ENCODE measurements at regions not wholly inside any gene's neighbourhood (a gene's known extent, or its start where the extent isn't known, plus 50 kb on each side); places are given as distances from the start of the nearest gene placed in this dataset.
A peak's percentile ranks its signal among the peaks of the same experiment; 100 is the strongest.
"Not testable (repeated sequence)": the region's sequence is repeated elsewhere in the genome, so short reads cannot be mapped to it uniquely, and the experiment has no call there.

DNA sequence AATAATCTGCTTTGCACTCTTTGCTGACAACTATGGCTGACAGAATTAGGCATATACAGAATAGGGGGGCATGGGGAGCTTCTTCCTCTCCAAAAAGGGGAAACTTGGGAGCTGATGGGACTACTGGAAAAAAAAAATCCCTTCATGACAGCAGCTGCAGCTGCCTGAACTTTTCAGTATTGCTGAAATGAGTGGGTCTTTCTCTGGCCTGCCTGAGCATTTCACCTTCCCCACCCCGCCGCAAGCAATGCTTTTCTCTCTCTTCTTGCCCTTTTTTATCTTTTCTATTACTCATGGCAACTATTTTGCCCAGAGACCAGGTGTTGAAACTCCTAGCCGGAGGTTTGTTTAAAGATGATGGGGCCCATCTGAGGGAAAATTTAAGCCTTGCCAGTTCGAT lies 244.9 kb downstream of the SEMA3D start:
- no peak for DNase-seq
- intact Hi-C loops (cut with DNase I): no loop called here

DNA sequence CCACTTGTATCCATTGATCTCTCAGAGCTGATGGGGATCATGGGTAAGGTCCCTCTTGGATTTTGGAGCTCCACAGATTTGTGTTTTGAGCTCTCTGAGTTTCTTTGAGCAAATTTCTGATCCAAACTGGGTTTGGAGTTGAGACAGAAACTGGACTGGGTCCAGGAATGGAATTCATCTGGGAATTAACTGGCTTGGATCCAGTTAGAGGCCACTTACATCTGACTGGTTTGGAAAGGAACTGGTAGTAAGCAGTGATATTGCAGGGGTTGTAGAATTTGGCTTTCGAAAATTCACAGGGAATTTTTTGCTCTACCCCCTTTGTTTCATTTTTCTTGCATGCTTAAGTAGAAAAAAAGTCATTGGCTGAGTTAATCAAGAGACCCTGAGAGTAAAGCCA lies 245.6 kb downstream of the SEMA3D start:
- no peak for DNase-seq
- intact Hi-C loops (cut with DNase I): no loop called here

DNA sequence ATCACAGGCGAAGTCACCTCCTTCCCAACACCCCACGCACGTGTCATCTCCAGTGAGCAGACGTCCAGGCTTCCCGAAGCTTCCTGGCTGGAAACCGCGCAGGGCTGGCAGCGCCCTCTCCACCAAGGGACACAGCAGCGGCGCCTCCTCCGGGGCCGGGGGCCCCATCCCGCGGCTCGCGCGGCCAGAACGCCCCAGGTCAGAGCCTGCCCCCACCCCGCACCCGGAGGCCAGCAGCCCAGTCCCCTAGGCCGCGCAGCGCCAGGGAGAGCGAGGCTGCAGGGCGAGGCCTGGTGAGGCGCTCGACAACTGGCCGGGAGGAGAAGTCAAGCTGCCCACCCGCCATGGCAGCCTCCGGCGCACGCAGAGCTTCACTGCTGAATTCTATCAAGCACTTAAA lies 247.0 kb downstream of the SEMA3D start:
- intact Hi-C loops (cut with DNase I): no loop called here

DNA sequence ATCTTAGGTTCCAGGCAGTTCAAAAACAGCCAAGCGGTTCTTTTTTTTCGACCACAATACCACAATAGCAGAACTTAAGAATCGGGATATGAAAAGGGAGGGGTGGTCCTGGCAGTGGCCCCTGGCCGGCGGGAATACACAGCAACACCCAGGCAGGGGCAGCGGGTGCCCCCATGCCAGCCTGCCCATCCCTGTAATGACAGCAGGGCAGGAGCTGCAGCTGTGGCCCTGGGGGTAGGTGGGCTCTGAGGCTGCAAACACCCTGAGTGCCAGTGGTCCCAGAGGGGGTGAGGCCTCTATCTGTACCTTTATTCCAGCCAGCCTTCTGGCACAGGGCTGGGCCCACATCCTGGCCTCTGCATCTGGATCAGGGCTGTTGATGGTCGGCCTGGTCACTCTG lies 247.4 kb downstream of the SEMA3D start:
- no peak for DNase-seq
- intact Hi-C loops (cut with DNase I): no loop called here

More for the DNA sequence above, 247.0 kb downstream of the SEMA3D start:
- DNase-seq: peak in 1 of 42 donors; percentile 7

DNA sequence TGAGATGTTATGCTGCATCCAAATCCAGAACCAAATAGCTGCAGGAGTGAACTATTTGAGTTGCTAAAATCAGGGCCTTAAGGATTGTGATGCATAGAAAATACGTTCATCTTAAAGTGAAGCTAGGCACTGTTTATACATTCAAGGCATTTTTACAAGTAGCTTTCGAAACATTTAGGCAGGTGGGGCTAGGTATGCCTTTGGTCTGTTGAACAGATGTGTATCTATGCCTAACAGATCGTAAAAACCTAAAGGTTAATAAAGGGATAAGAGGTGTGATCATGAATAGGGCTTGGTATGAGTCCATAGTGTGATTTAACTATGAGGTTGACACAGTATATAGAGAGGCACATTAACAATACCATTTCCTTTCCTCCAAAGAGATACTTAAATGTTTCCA lies 262.5 kb downstream of the SEMA3D start:
- no peak for DNase-seq
- intact Hi-C loops (cut with DNase I): no loop called here

DNA sequence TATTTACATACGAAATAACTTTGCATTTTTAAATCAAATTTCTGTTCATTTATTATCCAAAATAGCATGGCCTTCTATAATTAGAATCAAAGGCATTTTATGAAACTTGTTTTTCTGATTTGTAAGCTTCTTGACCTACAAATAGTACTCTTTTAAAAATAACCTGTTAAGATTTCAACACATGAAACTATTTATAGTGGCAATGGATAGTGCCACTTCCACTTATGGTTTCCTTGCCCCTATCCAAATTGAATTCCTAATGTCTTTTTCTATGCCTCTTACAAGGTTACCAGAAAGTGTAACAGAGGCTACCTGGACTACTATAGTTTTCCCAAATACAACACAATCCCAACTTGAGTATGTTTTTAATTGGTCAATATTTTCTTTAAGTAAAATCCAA lies 263.5 kb downstream of the SEMA3D start:
- intact Hi-C loops (cut with DNase I): no loop called here
- DNase-seq: no peak

DNA sequence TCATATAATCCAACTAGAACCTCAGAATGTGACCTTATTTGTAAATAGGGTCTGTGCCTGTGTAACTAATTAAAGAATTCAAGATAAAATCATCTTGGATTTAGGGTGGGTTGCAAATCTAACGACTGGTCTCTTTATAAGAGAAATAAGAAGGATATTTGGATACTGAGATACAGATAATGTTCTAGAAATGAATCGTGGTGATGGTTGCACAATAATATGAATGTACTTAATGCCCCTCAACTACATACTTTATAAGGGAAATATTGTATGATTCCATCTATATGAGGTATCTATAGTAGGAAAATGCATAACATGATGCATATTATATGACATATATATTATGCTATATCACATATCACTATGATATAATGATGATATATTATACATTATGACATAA lies 265.7 kb downstream of the SEMA3D start:
- no peak for DNase-seq
- intact Hi-C loops (cut with DNase I): no loop called here

DNA sequence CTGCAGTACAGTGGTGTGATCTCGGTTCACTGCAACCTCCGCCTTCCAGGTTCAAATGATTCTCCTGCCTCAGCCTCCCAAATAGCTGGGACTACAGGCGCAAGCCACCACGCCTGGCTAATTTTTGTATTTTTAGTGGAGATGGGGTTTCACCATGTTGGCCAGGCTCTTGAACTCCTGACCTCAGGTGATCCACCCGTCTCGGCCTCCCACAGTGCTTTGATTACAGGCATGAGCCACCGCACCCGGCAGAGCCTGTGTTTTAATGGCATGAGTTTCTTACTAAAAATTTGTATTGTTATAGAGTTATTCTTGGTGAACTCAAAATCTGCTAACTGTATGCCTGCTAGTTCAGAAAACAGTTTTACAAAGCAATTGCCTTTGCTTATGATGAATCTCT lies 269.9 kb downstream of the SEMA3D start:
- DNase-seq; intact Hi-C loops (cut with DNase I): not testable (repeated sequence)

DNA sequence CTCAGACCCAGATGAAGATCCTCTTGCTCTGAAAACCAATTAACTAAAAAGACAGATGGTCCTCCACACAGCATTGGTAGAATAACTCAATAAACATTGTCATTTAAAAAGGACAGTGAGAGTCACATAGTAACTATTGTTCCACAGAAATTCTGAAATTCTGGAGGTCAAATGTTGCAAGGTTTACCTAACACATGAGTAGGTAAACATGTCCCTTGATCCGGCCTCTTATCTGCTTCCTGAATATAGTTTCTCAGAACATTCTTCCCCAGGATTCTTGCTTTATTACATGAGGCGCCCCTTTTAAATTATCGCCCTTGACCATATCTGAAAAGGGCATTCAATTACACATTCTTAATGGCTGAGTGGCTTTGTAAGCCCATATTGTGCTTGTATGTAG lies 270.7 kb downstream of the SEMA3D start:
- no peak for DNase-seq
- intact Hi-C loops (cut with DNase I): no loop called here

DNA sequence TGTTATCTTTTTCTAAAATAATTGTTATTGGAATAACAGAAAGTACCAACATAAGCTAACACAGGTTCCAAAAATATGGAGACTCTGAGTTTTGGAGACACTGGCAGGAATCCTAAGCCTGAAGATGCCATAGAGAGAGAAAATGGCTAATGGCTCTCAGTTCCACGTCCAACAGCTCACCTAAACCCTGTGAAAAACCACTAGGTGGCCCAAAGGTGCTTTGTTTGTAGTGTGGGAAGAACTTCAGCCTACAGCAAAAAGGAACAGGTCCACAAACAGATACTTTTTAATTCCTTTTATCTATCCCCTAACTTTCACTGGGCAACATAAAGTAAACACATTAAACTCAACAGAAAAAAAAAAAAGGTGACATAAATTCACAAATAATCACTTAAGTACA lies 272.3 kb downstream of the SEMA3D start:
- no peak for DNase-seq
- intact Hi-C loops (cut with DNase I): no loop called here

DNA sequence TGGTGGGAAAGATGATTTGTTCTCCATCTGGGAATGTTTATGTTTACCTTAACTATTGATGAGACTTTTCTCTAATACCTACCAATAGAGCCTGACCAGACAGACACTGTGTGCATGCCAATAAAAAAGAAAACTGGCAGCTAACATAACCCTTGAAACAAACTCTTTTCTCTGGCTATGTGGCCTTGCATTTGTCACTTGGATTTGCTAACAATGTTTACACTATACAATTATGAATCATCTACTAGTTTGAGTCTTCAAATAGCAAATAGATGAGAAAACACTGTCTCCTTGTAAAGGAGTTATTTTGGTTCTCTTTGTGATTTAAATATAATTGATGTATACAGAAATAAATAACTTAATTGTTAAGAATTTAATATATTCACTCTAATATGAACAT lies 273.1 kb downstream of the SEMA3D start:
- no peak for DNase-seq
- intact Hi-C loops (cut with DNase I): no loop called here

DNA sequence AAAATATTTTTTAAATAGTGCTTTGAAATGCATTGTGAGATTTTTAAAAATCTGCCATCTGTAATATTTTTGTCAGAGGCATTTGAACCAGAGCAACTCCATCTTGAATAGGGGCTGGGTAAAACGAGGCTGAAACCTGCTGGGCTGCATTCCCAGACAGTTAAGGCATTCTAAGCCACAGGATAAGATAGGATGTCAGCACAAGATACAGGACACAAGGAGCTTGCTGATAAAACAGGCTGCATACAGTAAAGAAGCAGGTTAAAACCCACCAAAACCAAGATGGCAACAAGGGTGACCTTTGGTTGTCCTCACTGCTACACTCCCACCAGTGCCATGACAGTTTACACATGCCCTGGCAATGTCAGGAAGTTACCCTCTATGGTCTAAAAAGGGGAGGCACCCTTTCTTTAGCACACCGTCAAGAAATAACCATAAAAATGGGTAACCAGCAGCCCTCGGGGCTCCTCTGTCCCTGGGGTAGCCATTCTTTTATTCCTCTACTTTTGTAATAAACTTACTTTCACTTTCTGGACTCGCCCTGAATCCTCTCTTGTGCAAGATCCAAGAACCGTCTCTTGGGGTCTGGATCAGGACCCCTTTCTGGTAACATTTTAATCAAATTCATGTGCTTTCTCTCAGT lies 273.7 kb downstream of the SEMA3D start:
- DNase-seq: no peak
- intact Hi-C loops (cut with DNase I): no loop called here

DNA sequence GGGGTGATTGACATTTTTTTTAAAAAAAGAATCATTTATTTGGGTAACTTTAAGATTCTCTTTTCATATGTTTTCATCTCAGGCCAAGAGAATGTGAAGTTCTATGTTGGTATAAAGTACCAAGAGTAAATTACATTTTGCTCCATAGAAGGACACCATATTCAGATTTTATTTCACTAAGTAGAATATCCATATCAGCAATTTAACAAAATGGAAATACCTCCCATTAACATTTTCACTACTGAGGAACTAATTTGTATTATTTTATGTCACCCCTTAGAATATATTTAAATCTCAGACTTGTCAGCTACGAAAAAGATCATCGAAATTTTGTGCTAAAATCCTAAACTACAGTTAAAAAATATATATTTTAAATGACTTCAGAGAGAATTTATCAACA lies 274.3 kb downstream of the SEMA3D start:
- DNase-seq: no peak
- intact Hi-C loops (cut with DNase I): no loop called here

DNA sequence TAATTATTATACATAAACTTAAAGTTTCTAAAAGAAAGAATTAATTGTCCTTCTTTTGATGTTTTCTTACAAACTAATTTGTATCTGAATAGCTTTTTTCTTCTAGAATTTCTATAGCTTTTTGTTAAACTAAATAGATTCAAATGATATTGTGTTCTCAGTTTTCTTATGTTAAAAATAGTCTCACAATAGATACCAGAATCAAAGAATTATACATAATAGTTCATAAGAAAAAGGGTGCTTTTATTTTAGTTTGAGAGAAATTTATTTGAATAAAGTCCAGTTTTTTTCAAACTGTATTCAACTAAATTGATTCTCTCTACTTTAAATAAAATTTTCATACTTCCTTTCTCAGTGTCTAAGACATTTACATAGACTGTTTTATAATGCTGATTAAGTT lies 274.8 kb downstream of the SEMA3D start:
- intact Hi-C loops (cut with DNase I): no loop called here
- no peak for DNase-seq

DNA sequence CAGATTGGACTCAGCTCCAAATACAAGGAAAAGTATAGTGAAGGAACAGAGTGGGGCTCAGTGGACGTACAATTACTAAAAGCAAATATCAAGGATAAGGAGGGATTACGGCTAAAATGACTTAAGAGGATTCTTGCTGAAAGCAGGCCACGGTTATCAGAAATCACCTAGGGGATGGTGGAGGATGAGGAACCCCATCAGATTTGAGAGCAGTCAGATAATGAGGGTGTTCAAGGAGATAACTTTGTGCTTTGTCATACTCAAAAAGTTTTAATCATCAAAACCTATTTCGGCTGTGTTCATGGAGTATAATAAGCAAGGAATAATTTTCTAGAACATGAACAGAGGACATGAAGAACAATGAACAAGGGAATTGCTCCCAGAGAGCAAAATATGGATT lies 275.8 kb downstream of the SEMA3D start:
- DNase-seq: no peak
- intact Hi-C loops (cut with DNase I): no loop called here

DNA sequence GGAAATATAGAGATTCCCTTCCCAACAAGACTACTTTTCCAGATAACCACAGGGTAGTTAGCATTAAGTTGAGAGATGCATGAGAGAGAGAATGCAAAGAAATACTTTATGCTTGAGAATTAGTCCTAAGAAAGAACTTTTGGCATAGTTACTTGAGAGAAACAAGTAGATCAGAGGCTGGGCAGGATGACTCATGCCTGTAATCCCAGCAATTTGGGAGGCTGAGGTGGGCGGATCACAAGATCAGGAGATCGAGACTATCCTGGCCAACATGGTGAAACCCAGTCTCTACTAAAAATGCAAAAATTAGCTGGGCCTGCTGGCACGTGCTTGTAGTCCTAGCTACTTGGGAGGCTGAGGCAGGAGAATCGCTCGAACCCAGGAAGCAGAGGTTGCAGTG lies 276.5 kb downstream of the SEMA3D start:
- DNase-seq; intact Hi-C loops (cut with DNase I): not testable (repeated sequence)

DNA sequence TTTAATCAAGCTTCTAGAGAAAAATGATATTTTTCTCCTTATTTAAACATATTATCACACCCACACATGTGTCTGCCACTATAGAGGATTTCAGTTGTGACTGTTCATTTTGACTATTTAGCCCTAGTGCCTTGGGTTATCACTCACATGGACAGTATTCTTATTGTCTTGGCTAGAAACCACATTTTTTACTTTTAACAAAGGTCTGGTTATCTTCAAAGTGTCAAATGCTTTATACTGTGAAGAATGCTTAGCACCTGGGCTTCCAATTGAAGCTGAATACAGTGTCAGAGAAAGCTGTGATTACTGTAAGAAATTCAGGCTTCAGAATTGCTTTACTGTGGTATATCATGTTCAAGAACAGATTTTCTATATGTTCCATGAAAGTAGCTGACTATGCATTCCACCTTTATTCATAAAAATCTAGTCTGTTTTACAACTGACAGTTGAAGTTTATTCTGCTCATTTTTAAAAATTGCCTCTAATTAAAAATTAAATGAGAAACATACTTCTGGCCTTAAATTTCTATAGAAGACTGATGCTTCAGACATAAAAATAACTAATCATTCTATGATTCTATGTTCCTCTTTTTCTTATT lies 278.6 kb downstream of the SEMA3D start:
- intact Hi-C loops (cut with DNase I): no loop called here

DNA sequence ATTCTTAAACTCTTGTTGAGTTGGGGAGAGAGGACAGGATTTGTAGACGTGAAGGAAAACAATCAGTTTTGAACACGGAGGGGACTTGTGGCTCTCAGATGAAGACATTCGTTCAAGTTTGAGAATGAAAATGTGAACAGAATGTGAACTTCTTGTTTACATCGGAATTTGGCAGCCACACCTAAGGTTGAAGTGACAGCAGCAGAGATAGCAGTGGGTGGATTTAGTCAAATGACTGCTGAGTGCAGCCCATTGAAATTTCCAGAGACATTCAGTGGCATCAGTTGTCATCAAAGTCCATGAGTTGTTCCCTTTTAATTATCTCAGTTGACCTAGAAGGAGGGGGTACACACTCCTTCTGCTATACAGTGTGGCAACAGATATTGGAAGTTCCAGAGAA lies 280.0 kb downstream of the SEMA3D start:
- DNase-seq: peak in 9 of 42 donors; percentile 4 to 39 (median 14)
- intact Hi-C loops (cut with DNase I): no loop called here

More for the DNA sequence above, 278.6 kb downstream of the SEMA3D start:
- DNase-seq: no peak

DNA sequence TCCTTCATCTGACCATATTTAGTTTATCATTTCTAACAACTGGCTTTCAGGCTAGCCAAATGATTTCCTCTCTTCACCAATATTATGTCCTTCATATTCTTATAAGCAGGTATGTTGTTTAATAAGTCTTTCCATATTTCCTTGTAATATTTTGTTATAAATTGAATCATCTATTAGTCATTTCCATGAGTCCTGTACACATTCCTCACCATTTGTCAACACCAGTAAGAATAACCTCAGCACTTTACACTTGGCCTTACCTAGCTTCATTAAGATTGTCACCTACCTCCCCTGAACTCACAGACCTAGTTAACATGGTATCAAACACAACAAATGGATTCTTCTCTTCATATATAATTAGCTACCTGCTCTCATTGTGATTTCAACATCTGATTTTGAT lies 282.3 kb downstream of the SEMA3D start:
- no peak for DNase-seq
- intact Hi-C loops (cut with DNase I): no loop called here

DNA sequence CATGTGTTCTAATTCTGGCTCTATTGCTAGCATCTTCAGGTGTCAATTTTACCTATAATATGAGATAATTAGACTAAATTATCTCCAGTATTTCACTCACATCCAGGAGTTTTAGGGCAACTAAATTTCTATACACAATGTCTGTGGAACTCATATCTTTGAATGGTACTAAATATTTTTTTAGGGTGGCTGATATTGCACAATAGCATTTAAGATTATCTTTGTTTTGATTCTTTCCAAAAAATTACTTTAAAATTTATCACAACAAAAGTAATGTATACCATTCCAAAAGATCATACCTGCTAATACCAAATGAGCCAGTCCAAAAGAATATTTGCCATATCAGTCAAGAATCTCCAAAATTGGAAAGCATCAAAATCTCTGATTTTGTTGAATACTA lies 285.5 kb downstream of the SEMA3D start:
- intact Hi-C loops (cut with DNase I): no loop called here

DNA sequence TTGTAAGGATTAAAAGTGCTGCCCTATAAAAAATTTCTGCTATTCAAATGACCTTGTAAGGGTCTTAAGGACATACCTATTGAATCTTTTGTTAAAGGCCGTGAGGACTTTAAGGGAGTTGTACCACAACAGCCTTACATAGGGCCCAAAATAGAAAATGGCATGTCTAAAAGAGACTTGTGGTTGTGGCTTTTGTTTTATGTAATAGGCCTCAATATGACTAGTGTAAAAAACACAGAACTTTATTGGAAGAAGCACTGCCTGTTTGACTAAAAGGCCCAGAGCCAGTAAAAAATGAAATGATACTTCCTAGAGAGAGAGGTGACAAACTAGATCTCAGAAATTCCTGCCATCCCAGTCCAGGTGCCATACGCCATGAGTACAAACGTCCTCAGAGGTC lies 286.6 kb downstream of the SEMA3D start:
- intact Hi-C loops (cut with DNase I): no loop called here
- no peak for DNase-seq

More for the DNA sequence above, 285.5 kb downstream of the SEMA3D start:
- DNase-seq: no peak
